ENCODE measurements at regions not wholly inside any gene's neighbourhood (a gene's known extent, or its start where the extent isn't known, plus 50 kb on each side); places are given as distances from the start of the nearest gene placed in this dataset.

GRCh38 chr10:60573336-60573735 lies 183.7 kb upstream of the ANK3 start (continued):
- TF ChIP-seq C11orf30 (IDR thresholded peaks at IDR 0.05; ENCODE audit: low read depth) (no peak), L3MBTL2 (IDR thresholded peaks at IDR 0.05) (no peak), PURB (CRISPR knock-in tag; IDR thresholded peaks at IDR 0.05; ENCODE audit: low read depth) (no peak), RBBP5 (IDR thresholded peaks at IDR 0.05; ENCODE audit: borderline replicate concordance, insufficient read depth, low read length, poor library complexity, severe bottlenecking) (no peak), ZBTB2 (IDR thresholded peaks at IDR 0.05) (no peak), LCOR (CRISPR knock-in tag; IDR thresholded peaks at IDR 0.05) (no peak)

GRCh38 chr10:60572511-60573194 lies 183.0 kb upstream of the ANK3 start:
- no peaks in the 10 kb centered on the region for H3K9me3 ChIP-seq (replicated peaks; ENCODE audit: control insufficient read depth, insufficient read depth, low read depth, low read length)
- H3K4me3 ChIP-seq = no peak overlapping the region
- H4K20me1 ChIP-seq (replicated peaks; ENCODE audit: control insufficient read depth, insufficient read depth, low read length) = no peaks in the 10 kb centered on the region
- 2% methylated on average over 12 of the region's 12 CpGs for WGBS (ENCODE audit: insufficient coverage, low coverage, missing lambda C conversion rate)
- DNase-seq (ENCODE audit: extremely low read depth in 1 of 4, low spot score in 3 of 4) = no peak
- intact Hi-C loops (cut with micrococcal nuclease) (no loop called here), in situ Hi-C loops (cut with MboI) (no loop called here)
- no peak overlapping the region for H3K27ac ChIP-seq (ENCODE audit: extremely low read depth, low read depth, low read length)
- no peaks in the 10 kb centered on the region for H3K9me1 ChIP-seq (ENCODE audit: control insufficient read depth, insufficient read depth, low read length)
- ChIA-PET CTCF (ENCODE audit: low intra/inter-chr PET ratio) (interaction anchor here (0.6 kb wide), 1 partner anchor 14 kb away, joined by 3 read pairs; no protein-coding TSS in a partner anchor), POLR2A (interaction anchor here (0.6 to 0.9 kb wide), 2 partner anchors 9 to 50 kb away, joined by 3 to 5 read pairs; no protein-coding TSS in a partner anchor)
- H3K4me1 ChIP-seq (replicated peaks in 1 of 2; ENCODE audit: control insufficient read depth in 2 of 2, insufficient read depth in 2 of 2, low read length in 2 of 2) = no peaks in the 10 kb centered on the region
- no peak for ATAC-seq
- H3K4me2 ChIP-seq (ENCODE audit: insufficient read depth, low read length) = no peak overlapping the region
- no peaks in the 10 kb centered on the region for H3K79me2 ChIP-seq (ENCODE audit: control insufficient read depth, insufficient read depth, low read length)
- no peak for FAIRE-seq
- no peaks in the 10 kb centered on the region for H3K36me3 ChIP-seq (ENCODE audit: control insufficient read depth, insufficient read depth, low read length)
- no peak overlapping the region for H2AFZ ChIP-seq (ENCODE audit: low read depth, low read length)
- BruUV-seq (replicated peaks) = no TSS peak
- peaks cover 0 to 7% of the 10 kb centered on the region in 2 experiments; a peak in 2 of 5 replicates for H3K27me3 ChIP-seq (ENCODE audit: control insufficient read depth in 2 of 2, insufficient read depth in 2 of 2, low read length in 2 of 2)
- no peak overlapping the region for H3K9ac ChIP-seq (ENCODE audit: insufficient read depth in 1 of 2, low read depth in 2 of 2, low read length in 2 of 2)
- TF ChIP-seq POU5F1 (IDR thresholded peaks at IDR 0.05; ENCODE audit: borderline replicate concordance, low read depth, low read length, partially characterized antibody) (no peak), NFE2 (IDR thresholded peaks at IDR 0.05; ENCODE audit: low read depth) (no peak), CBFA2T2 (conservative IDR thresholded peaks at IDR 0.05) (no peak), SMARCB1 (IDR thresholded peaks at IDR 0.05; ENCODE audit: insufficient read length, low read depth) (no peak), MEIS2 (IDR thresholded peaks at IDR 0.05; ENCODE audit: partially characterized antibody) (no peak), ZNF766 (CRISPR knock-in tag; conservative IDR thresholded peaks at IDR 0.05) (no peak), PURB (CRISPR knock-in tag; IDR thresholded peaks at IDR 0.05; ENCODE audit: low read depth) (no peak), ZHX1 (conservative IDR thresholded peaks at IDR 0.05; ENCODE audit: low read length) (no peak)
